ENCODE measurements at regions not wholly inside any gene's neighbourhood (a gene's known extent, or its start where the extent isn't known, plus 50 kb on each side); places are given as distances from the start of the nearest gene placed in this dataset.
"Not testable (repeated sequence)": the region's sequence is repeated elsewhere in the genome, so short reads cannot be mapped to it uniquely, and the experiment has no call there.

GRCh38 chr4:82271915-82272480 lies 101.8 kb downstream of the HNRNPD start:
- TF ChIP-seq CTCF (IDR thresholded peaks at IDR 0.05); EZH2 (IDR thresholded peaks at IDR 0.05; ENCODE audit: borderline replicate concordance, insufficient read depth, low read depth, low read length, poor library complexity, severe bottlenecking): not testable (repeated sequence)
